Natural killer cell (primary cell): ENCODE measurements at regions not wholly inside any gene's neighbourhood (a gene's known extent, or its start where the extent isn't known, plus 50 kb on each side); places are given as distances from the start of the nearest gene placed in this dataset.
"Not testable (repeated sequence)": the region's sequence is repeated elsewhere in the genome, so short reads cannot be mapped to it uniquely, and the experiment has no call there.

Experiments used
- ATAC-seq, 3 donors: fragments of 150-1000 bp in 2 of 3; fragments of 200-7000 bp in 1 of 3; cut with Tn5 transposase; 1 replicate in 1 of 3; 2 replicates in 2 of 3; pipeline ENCODE4 v1.10.0; 2021; ENCODE audit warnings: mild to moderate bottlenecking in 2 of 3, moderate library complexity in 2 of 3
- DNase-seq, 2 donors: peaks; one replicate each; pipeline versions ENCODE4 v3.0.0 to v3.0.0-alpha.2; 2013 to 2021; ENCODE audit warnings: mixed read lengths in 1 of 2
- H3K27ac ChIP-seq: one replicate; pipeline ENCODE4 v1.5.1; 2013; ENCODE audit warnings: mild to moderate bottlenecking, low read length
- H3K27me3 ChIP-seq: one replicate; pipeline ENCODE4 v1.6.1; 2013; ENCODE audit warnings: low read length; ENCODE audit not compliant: control insufficient read depth, insufficient read depth
- H3K36me3 ChIP-seq: one replicate; pipeline ENCODE4 v1.6.1; 2013; ENCODE audit warnings: low read length; ENCODE audit not compliant: control insufficient read depth, insufficient read depth
- H3K4me1 ChIP-seq: one replicate; pipeline ENCODE4 v1.6.1; 2013; ENCODE audit warnings: low read length; ENCODE audit not compliant: control insufficient read depth, insufficient read depth
- H3K4me3 ChIP-seq: one replicate; pipeline ENCODE4 v1.5.1; 2013; ENCODE audit warnings: low read length
- H3K9me3 ChIP-seq: one replicate; pipeline ENCODE4 v1.6.1; 2013; ENCODE audit warnings: low read length; ENCODE audit not compliant: control insufficient read depth, insufficient read depth
- H3K27ac Mint-ChIP-seq, 2 donors: one replicate each; pipeline ENCODE4 v1.8.0; 2022; ENCODE audit warnings: mild to moderate bottlenecking in 2 of 2, mixed read lengths in 2 of 2, moderate library complexity in 1 of 2
- H3K27me3 Mint-ChIP-seq, 2 donors: one replicate each; pipeline ENCODE4 v1.8.0; 2022; ENCODE audit warnings: low read depth in 2 of 2, mixed read lengths in 2 of 2
- H3K36me3 Mint-ChIP-seq: one replicate; pipeline ENCODE4 v1.8.0; 2022; ENCODE audit warnings: mixed read lengths
- H3K4me1 Mint-ChIP-seq, 2 donors: one replicate each; pipeline ENCODE4 v1.8.0; 2022; ENCODE audit warnings: mixed read lengths in 2 of 2
- H3K4me3 Mint-ChIP-seq: one replicate; pipeline ENCODE4 v1.8.0; 2022; ENCODE audit warnings: mild to moderate bottlenecking, moderate library complexity, mixed read lengths
- H3K9me3 Mint-ChIP-seq, 2 donors: one replicate each; pipeline ENCODE4 v1.8.0; 2022; ENCODE audit warnings: mixed read lengths in 2 of 2
- WGBS: methylation state at CpG from one replicate; pipeline ENCODE4 v1.1.7; 2013; ENCODE audit warnings: missing lambda C conversion rate; ENCODE audit not compliant: insufficient coverage; 5-methylcytosine and 5-hydroxymethylcytosine counted together
- intact Hi-C: fragments of 100-400 bp; cut with micrococcal nuclease; formaldehyde crosslinking; loops from one replicate; pipeline ENCODE4 v1.14.2; 2022
- TF ChIP-seq, protein P1 (sequence below): fragments of 200-600 bp; IDR thresholded peaks from one replicate; pipeline ENCODE4 v1.8.0; 2022; ENCODE audit warnings: antibody characterized with exemption

DNA sequence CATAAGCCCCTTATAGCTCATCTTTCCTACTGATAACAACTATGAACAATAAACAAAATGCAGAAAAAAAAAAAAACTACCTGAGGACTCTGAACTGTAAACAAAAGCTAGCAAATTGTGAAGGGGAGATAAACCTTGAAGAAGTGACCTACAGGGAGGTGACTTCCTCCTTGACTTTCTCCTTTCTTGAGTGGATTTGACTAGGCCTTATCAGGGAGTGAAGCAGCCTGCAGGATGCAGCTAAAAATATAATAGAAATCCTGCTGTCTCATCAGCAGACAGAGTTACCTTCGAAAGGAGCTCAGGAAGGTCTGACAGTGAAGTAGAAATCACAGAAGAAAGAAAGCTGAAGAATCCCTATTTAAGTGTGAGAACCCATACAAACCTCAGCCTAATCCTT, 322.0 kb upstream of the HTR1E start:
- Mint-ChIP-seq H3K4me1 (no peaks in the 10 kb centered on the region), H3K27ac (no peak overlapping the region), H3K27me3 (no peaks in the 10 kb centered on the region), H3K4me3 (no peak overlapping the region), H3K36me3 (no peaks in the 10 kb centered on the region), H3K9me3 (peaks cover under 1 to 4% of the 10 kb centered on the region in 2 donors)
- H3K27me3 ChIP-seq, result no peaks in the 10 kb centered on the region
- no peak overlapping the region for H3K27ac ChIP-seq
- intact Hi-C loops, result no loop called here
- H3K9me3 ChIP-seq, result no peaks in the 10 kb centered on the region
- no peak overlapping the region for H3K4me3 ChIP-seq
- ATAC-seq (no peak), DNase-seq (no peak)
- no peaks in the 10 kb centered on the region for H3K36me3 ChIP-seq
- H3K4me1 ChIP-seq, result no peaks in the 10 kb centered on the region
- 20% methylated on average over 1 of the region's 1 CpG for WGBS
- TF ChIP-seq, protein P1, sequence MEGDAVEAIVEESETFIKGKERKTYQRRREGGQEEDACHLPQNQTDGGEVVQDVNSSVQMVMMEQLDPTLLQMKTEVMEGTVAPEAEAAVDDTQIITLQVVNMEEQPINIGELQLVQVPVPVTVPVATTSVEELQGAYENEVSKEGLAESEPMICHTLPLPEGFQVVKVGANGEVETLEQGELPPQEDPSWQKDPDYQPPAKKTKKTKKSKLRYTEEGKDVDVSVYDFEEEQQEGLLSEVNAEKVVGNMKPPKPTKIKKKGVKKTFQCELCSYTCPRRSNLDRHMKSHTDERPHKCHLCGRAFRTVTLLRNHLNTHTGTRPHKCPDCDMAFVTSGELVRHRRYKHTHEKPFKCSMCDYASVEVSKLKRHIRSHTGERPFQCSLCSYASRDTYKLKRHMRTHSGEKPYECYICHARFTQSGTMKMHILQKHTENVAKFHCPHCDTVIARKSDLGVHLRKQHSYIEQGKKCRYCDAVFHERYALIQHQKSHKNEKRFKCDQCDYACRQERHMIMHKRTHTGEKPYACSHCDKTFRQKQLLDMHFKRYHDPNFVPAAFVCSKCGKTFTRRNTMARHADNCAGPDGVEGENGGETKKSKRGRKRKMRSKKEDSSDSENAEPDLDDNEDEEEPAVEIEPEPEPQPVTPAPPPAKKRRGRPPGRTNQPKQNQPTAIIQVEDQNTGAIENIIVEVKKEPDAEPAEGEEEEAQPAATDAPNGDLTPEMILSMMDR, result no peak

DNA sequence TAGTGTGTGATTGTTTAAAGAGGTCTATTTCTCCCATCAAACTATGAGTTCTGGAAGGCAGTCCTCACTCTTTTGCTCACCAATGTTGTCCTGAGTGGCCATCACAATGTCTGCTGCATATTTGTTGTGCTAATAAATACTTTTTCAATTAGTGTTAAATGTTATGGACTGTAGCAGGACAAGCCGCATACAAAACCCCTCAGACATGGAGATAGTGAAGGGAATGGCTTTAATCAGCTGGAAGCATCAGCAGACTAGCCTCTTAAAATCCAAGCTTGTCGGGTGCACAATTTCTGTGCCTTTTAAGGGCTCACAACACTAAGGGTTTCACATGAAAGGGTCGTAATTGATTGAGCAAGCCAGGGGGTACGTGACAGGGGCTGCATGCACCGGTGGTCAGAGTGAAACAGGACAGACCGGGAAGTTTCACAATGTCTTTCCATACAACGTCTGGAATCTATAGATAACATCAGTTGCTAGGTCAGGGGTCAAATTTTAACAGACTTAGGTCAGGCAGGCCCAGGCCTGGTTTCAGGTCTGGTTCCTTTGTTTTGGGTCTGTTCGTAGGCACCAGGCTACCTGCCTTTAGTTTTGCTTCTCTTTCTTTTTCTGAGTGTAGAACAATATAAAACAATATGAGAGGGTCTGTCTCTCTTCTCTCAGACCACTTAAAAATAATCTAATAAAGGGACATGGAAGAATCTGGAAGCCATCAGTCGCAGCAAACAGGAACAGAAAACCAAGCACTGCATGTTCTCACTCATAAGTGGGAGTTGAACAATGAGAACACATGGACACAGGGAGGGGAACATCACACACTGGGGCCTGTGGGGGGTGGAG, 327.6 kb upstream of the HTR1E start:
- intact Hi-C loops, result no loop called here
- H3K9me3 Mint-ChIP-seq, result peaks cover 13 to 18% of the 10 kb centered on the region in 2 donors
- no peak for ATAC-seq
- H3K9me3 ChIP-seq, result no peaks in the 10 kb centered on the region
- no peaks in the 10 kb centered on the region for H3K4me1 Mint-ChIP-seq
- no peak overlapping the region for H3K4me3 Mint-ChIP-seq
- no peaks in the 10 kb centered on the region for H3K36me3 Mint-ChIP-seq
- TF ChIP-seq, protein P1, result no peak
- H3K4me3 ChIP-seq, result no peak overlapping the region
- H3K27ac Mint-ChIP-seq, result no peak overlapping the region
- no peaks in the 10 kb centered on the region for H3K27me3 Mint-ChIP-seq
- no peaks in the 10 kb centered on the region for H3K4me1 ChIP-seq
- H3K27ac ChIP-seq, result no peak overlapping the region
- no peak for DNase-seq
- H3K36me3 ChIP-seq, result no peaks in the 10 kb centered on the region
- WGBS, result 79% methylated on average over 7 of the region's 9 CpGs
- no peaks in the 10 kb centered on the region for H3K27me3 ChIP-seq

DNA sequence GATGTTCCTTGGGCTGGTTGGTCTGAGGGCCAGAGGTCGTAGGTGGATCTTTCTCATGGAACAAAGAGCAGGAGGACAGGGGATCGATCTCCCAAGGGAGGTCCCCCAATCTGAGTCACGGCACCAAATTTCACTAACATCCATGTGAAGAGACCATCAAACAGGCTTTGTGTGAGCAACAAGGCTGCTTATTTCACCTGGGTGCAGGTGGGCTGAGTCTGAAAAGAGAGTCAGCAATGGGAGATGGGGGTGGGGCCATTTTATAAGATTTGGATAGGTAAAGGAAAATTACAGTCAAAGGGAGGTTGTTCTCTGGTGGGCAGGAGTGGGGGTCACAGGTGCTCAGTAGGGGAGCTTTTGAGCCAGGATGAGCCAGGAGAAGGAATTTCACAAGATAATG, 334.0 kb upstream of the HTR1E start:
- intact Hi-C loops, result not testable (repeated sequence)
- 83% methylated on average over 3 of the region's 3 CpGs for WGBS

DNA sequence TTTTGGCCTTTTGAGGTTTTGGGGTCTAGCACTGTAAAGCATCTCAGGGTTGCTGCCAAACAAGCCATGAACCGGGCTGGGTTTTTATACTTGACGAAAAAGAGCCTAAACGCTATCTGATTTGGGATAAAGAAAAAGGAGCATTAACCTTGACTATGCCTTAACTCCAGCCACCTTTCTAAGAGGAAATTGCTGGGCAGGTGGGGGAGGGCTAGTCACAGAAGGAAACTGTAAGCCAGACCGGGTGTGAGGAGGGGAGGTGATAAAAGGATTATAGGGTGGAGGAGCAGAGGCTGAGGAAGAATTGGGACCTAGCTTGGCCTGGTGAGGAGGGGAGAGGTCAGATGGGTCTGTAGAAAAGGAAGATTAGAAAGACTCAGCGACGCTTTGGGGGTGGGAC, 335.2 kb upstream of the HTR1E start:
- WGBS, result 61% methylated on average over 4 of the region's 6 CpGs
- H3K27me3 Mint-ChIP-seq, H3K9me3 ChIP-seq, intact Hi-C loops, H3K4me3 Mint-ChIP-seq, ATAC-seq, H3K4me1 Mint-ChIP-seq, H3K4me3 ChIP-seq, H3K4me1 ChIP-seq, DNase-seq, H3K27me3 ChIP-seq, H3K27ac Mint-ChIP-seq, H3K36me3 ChIP-seq, H3K36me3 Mint-ChIP-seq, H3K27ac ChIP-seq: not testable (repeated sequence)
- H3K9me3 Mint-ChIP-seq, result peaks cover 11 to 12% of the 10 kb centered on the region in 2 donors

More for the DNA sequence above, 334.0 kb upstream of the HTR1E start:
- not testable (repeated sequence) for H3K27ac ChIP-seq, ATAC-seq, H3K4me3 Mint-ChIP-seq, H3K27me3 ChIP-seq, H3K4me3 ChIP-seq, H3K36me3 Mint-ChIP-seq, H3K27me3 Mint-ChIP-seq, H3K36me3 ChIP-seq, H3K4me1 Mint-ChIP-seq, H3K4me1 ChIP-seq, DNase-seq, H3K27ac Mint-ChIP-seq, H3K9me3 ChIP-seq
- H3K9me3 Mint-ChIP-seq, result peaks cover 14% of the 10 kb centered on the region in 2 donors

DNA sequence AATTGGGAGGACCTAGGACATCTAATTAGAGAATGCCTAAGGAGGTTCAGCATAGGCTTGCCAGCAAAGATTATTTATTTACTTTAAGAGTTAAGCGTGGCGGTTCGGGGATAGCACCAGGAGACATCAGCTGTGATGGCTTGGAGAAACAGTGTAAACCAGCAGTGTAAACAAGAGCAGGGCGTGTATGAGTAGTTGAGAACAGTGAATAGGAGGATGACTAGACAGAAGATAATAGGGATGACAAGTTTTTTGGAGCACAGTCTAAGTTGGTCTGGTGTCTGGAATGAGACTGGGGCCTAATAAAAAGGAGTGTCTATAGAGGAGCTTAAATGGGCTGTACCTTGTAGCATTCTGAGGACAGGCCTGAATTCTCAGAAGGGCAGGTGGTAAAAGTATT, 338.4 kb upstream of the HTR1E start:
- not testable (repeated sequence) for H3K4me1 Mint-ChIP-seq, ATAC-seq
- 74% methylated on average over 4 of the region's 4 CpGs for WGBS

More for the DNA sequence above, 338.4 kb upstream of the HTR1E start:
- H3K4me3 ChIP-seq, DNase-seq, H3K27ac ChIP-seq, intact Hi-C loops, H3K4me3 Mint-ChIP-seq, H3K9me3 ChIP-seq, H3K27me3 ChIP-seq, H3K9me3 Mint-ChIP-seq, H3K36me3 Mint-ChIP-seq, H3K27ac Mint-ChIP-seq, H3K27me3 Mint-ChIP-seq, H3K4me1 ChIP-seq, H3K36me3 ChIP-seq: not testable (repeated sequence)
